HG03521 (cell line): ENCODE measurements at regions not wholly inside any gene's neighbourhood (a gene's known extent, or its start where the extent isn't known, plus 50 kb on each side); places are given as distances from the start of the nearest gene placed in this dataset.
"Not testable (repeated sequence)": the region's sequence is repeated elsewhere in the genome, so short reads cannot be mapped to it uniquely, and the experiment has no call there.

Source experiments
- ATAC-seq: cut with Tn5 transposase; IDR thresholded peaks from one replicate; pipeline ENCODE4 v1.9.1; 2021; ENCODE audit warnings: mild to moderate bottlenecking, moderate library complexity; ENCODE audit not compliant: unreplicated experiment

GRCh38 chr3:177906126-177906511 lies 630.1 kb upstream of the KCNMB2 start:
- no peak for ATAC-seq

GRCh38 chr3:177906578-177907229 lies 629.5 kb upstream of the KCNMB2 start:
- ATAC-seq: no peak

GRCh38 chr3:177909530-177909929 lies 626.7 kb upstream of the KCNMB2 start:
- not testable (repeated sequence) for ATAC-seq

- no peak for ATAC-seq
These were observed 622.0 kb upstream of the KCNMB2 start for GRCh38 chr3:177914224-177914623.

- ATAC-seq: no peak
These were observed 619.8 kb upstream of the KCNMB2 start for GRCh38 chr3:177916461-177916860.

GRCh38 chr3:177917234-177917861 lies 618.9 kb upstream of the KCNMB2 start:
- no peak for ATAC-seq

GRCh38 chr3:177921153-177921552 lies 615.1 kb upstream of the KCNMB2 start:
- no peak for ATAC-seq

GRCh38 chr3:177924261-177924660 lies 612.0 kb upstream of the KCNMB2 start:
- no peak for ATAC-seq

GRCh38 chr3:177928172-177928873 lies 607.9 kb upstream of the KCNMB2 start:
- peak; percentile 71 for ATAC-seq

GRCh38 chr3:177929310-177929709 lies 606.9 kb upstream of the KCNMB2 start:
- ATAC-seq: no peak

- ATAC-seq: no peak
These were observed 605.5 kb upstream of the KCNMB2 start for GRCh38 chr3:177930771-177931170.

- ATAC-seq: no peak
These were observed 604.9 kb upstream of the KCNMB2 start for GRCh38 chr3:177931346-177931745.

- ATAC-seq: no peak
These were observed 603.9 kb upstream of the KCNMB2 start for GRCh38 chr3:177932346-177932745.

- ATAC-seq: no peak
These were observed 603.2 kb upstream of the KCNMB2 start for GRCh38 chr3:177932750-177933660.

- ATAC-seq: no peak
These were observed 602.0 kb upstream of the KCNMB2 start for GRCh38 chr3:177934001-177934891.

- no peak for ATAC-seq
These were observed 601.2 kb upstream of the KCNMB2 start for GRCh38 chr3:177935047-177935446.

- no peak for ATAC-seq
These were observed 599.5 kb upstream of the KCNMB2 start for GRCh38 chr3:177936721-177937120.

GRCh38 chr3:177942911-177943310 lies 593.3 kb upstream of the KCNMB2 start:
- no peak for ATAC-seq

GRCh38 chr3:177944228-177944661 lies 592.0 kb upstream of the KCNMB2 start:
- ATAC-seq: no peak

- ATAC-seq: no peak
These were observed 590.2 kb upstream of the KCNMB2 start for GRCh38 chr3:177946048-177946447.
